ENCODE measurements at regions not wholly inside any gene's neighbourhood (a gene's known extent, or its start where the extent isn't known, plus 50 kb on each side); places are given as distances from the start of the nearest gene placed in this dataset.

GRCh38 chr5:17360879-17361278 lies 137.2 kb upstream of the TAF11L2 start:
- TF ChIP-seq REST (IDR thresholded peaks at IDR 0.05; ENCODE audit: borderline replicate concordance) (no peak), REST (CRISPR knock-in tag; IDR thresholded peaks at IDR 0.05; ENCODE audit: low read depth) (no peak), SMARCB1 (IDR thresholded peaks at IDR 0.05; ENCODE audit: insufficient read length, low read depth) (no peak), NR4A1 (CRISPR knock-in tag; IDR thresholded peaks at IDR 0.05) (no peak), NR4A1 (tag; IDR thresholded peaks at IDR 0.05) (no peak), ZBTB33 (CRISPR knock-in tag; IDR thresholded peaks at IDR 0.05) (no peak), HNRNPK (IDR thresholded peaks at IDR 0.05; ENCODE audit: low read depth, low read length, poor library complexity, severe bottlenecking) (no peak), CUX1 (CRISPR knock-in tag; IDR thresholded peaks at IDR 0.05) (no peak), SP2 (IDR thresholded peaks at IDR 0.05; ENCODE audit: extremely low read depth, low read depth, low read length, poor library complexity, severe bottlenecking) (no peak), TBL1XR1 (IDR thresholded peaks at IDR 0.05; ENCODE audit: low read length in 2 of 2) (no peak), SRF (CRISPR knock-in tag; IDR thresholded peaks at IDR 0.05) (no peak), TAF9B (IDR thresholded peaks at IDR 0.05; ENCODE audit: partially characterized antibody) (no peak), SRSF3 (IDR thresholded peaks at IDR 0.05; ENCODE audit: insufficient read depth, low read length) (no peak), CTCF (IDR thresholded peaks at IDR 0.05 in 2 of 3, conservative IDR thresholded peaks at IDR 0.05 in 1 of 3; ENCODE audit: insufficient read depth in 2 of 3, low read depth in 1 of 3, low read length in 3 of 3) (no peak)

Data from K562 (cell line).